Common myeloid progenitor, CD34-positive (primary cell): ENCODE measurements at regions not wholly inside any gene's neighbourhood (a gene's known extent, or its start where the extent isn't known, plus 50 kb on each side); places are given as distances from the start of the nearest gene placed in this dataset.

ENCODE experiments used
- CTCF ChIA-PET: fragments of 350-600 bp; sonication (Branson Sonifier 250); formaldehyde crosslinking; loops from one replicate; lab custom pipeline; 2021; ENCODE audit warnings: antibody characterized with exemption; lab: Charles Lee
- POLR2A ChIA-PET: fragments of 350-600 bp; sonication (Branson Sonifier 250); formaldehyde crosslinking; loops from one replicate; lab custom pipeline; 2021; ENCODE audit warnings: antibody characterized with exemption; lab: Charles Lee
- DNase-seq, 3 donors: peaks; one replicate each; pipeline versions ENCODE4 v3.0.0 to v3.0.0-alpha.2; 2013
- H3K27ac ChIP-seq, 2 experiments: 1 replicate in 1 of 2; 2 replicates in 1 of 2; pipeline ENCODE4 v1.7.0; 2013; ENCODE audit warnings: inconsistent platforms in 2 of 2, low read length in 2 of 2, mild to moderate bottlenecking in 2 of 2, low read depth in 1 of 2, moderate library complexity in 1 of 2; ENCODE audit not compliant: severe bottlenecking in 2 of 2, insufficient read depth in 1 of 2, poor library complexity in 1 of 2
- H3K27me3 ChIP-seq, 5 experiments: replicated peaks in 2 of 5; 1 replicate in 3 of 5; 2 replicates in 2 of 5; pipeline versions ENCODE4 v1.6.1 to v1.7.0; 2013; ENCODE audit warnings: low read length in 4 of 5, mild to moderate bottlenecking in 2 of 5, moderate library complexity in 2 of 5, inconsistent platforms in 1 of 5; ENCODE audit not compliant: insufficient read depth in 5 of 5, control insufficient read depth in 4 of 5
- H3K36me3 ChIP-seq, 4 experiments: 1 replicate in 2 of 4; 2 replicates in 2 of 4; pipeline versions ENCODE4 v1.6.1 to v1.7.0; 2013; ENCODE audit warnings: low read length in 3 of 4, control low read depth in 1 of 4, mild to moderate bottlenecking in 1 of 4; ENCODE audit not compliant: control insufficient read depth in 4 of 4, insufficient read depth in 4 of 4
- H3K4me1 ChIP-seq, 4 experiments: 1 replicate in 3 of 4; 2 replicates in 1 of 4; pipeline versions ENCODE4 v1.6.1 to v1.7.1; 2013; ENCODE audit warnings: low read length in 3 of 4, mild to moderate bottlenecking in 3 of 4, control low read depth in 1 of 4, inconsistent platforms in 1 of 4, moderate library complexity in 1 of 4; ENCODE audit not compliant: control insufficient read depth in 4 of 4, insufficient read depth in 4 of 4; ENCODE audit errors: control extremely low read depth in 1 of 4
- H3K4me3 ChIP-seq, 7 experiments: 1 replicate in 4 of 7; 2 replicates in 3 of 7; pipeline versions ENCODE4 v1.5.1 to v1.7.0; 2013; ENCODE audit warnings: mild to moderate bottlenecking in 7 of 7, low read length in 6 of 7, moderate library complexity in 6 of 7, inconsistent platforms in 2 of 7, low read depth in 2 of 7, control low read depth in 1 of 7; ENCODE audit not compliant: insufficient read depth in 4 of 7, control insufficient read depth in 1 of 7; ENCODE audit errors: extremely low read depth in 1 of 7
- H3K9me3 ChIP-seq, 5 experiments: 1 replicate in 4 of 5; 2 replicates in 1 of 5; pipeline versions ENCODE4 v1.6.1 to v1.7.1; 2013; ENCODE audit warnings: low read length in 4 of 5, mild to moderate bottlenecking in 2 of 5, inconsistent platforms in 1 of 5, low read depth in 1 of 5, moderate library complexity in 1 of 5; ENCODE audit not compliant: control insufficient read depth in 4 of 5, insufficient read depth in 2 of 5; ENCODE audit errors: control extremely low read depth in 1 of 5
- WGBS: methylation state at CpG from one replicate; pipeline ENCODE4 v1.1.5; 2013; ENCODE audit not compliant: insufficient coverage; 5-methylcytosine and 5-hydroxymethylcytosine counted together

GRCh38 chr2:41932241-41933045, 115.4 kb upstream of the PKDCC start:
- ChIA-PET CTCF (no interaction called here), POLR2A (no interaction called here)
- H3K9me3 ChIP-seq, result no peaks in the 10 kb centered on the region
- no peaks in the 10 kb centered on the region for H3K36me3 ChIP-seq
- H3K27me3 ChIP-seq, result peaks cover 0 to 7% (median 0%) of the 10 kb centered on the region in 5 experiments
- H3K27ac ChIP-seq, result no peak overlapping the region
- no peaks in the 10 kb centered on the region for H3K4me1 ChIP-seq
- H3K4me3 ChIP-seq, result no peak overlapping the region
- DNase-seq, result no peak
- WGBS, result 92% methylated on average over 9 of the region's 17 CpGs

- no peak overlapping the region for H3K4me3 ChIP-seq
- no peak overlapping the region for H3K27ac ChIP-seq
- DNase-seq, result no peak
- WGBS, result 82% methylated on average over 3 of the region's 3 CpGs
- no peaks in the 10 kb centered on the region for H3K36me3 ChIP-seq
- CTCF ChIA-PET, result no interaction called here
- H3K4me1 ChIP-seq, result no peaks in the 10 kb centered on the region
- no peaks in the 10 kb centered on the region for H3K9me3 ChIP-seq
- H3K27me3 ChIP-seq, result peaks cover 0 to 7% (median 0%) of the 10 kb centered on the region in 5 experiments
- POLR2A ChIA-PET, result no interaction called here
Observed at GRCh38 chr2:41933046-41933420, 114.8 kb upstream of the PKDCC start.

- POLR2A ChIA-PET, result no interaction called here
- Histone ChIP-seq H3K36me3 (no peaks in the 10 kb centered on the region), H3K27me3 (peaks cover 0 to 7% (median 0%) of the 10 kb centered on the region in 5 experiments), H3K4me3 (no peak overlapping the region), H3K4me1 (no peaks in the 10 kb centered on the region), H3K9me3 (no peaks in the 10 kb centered on the region), H3K27ac (no peak overlapping the region)
- CTCF ChIA-PET, result no interaction called here
- no peak for DNase-seq
- whole genome bisulfite sequencing, result 85% methylated on average over 5 of the region's 8 CpGs
Observed at GRCh38 chr2:41933585-41934320, 114.1 kb upstream of the PKDCC start.

- no peak for DNase-seq
- Histone ChIP-seq H3K27ac (no peak overlapping the region), H3K27me3 (peaks cover 0 to 7% (median 0%) of the 10 kb centered on the region in 5 experiments), H3K9me3 (no peaks in the 10 kb centered on the region), H3K4me3 (no peak overlapping the region), H3K4me1 (no peaks in the 10 kb centered on the region), H3K36me3 (no peaks in the 10 kb centered on the region)
- ChIA-PET CTCF (interaction anchor here (0.6 kb wide), 1 partner anchor 21 kb away, joined by 5 read pairs; no protein-coding TSS in a partner anchor), POLR2A (no interaction called here)
- 92% methylated on average over 6 of the region's 10 CpGs for WGBS
Observed at GRCh38 chr2:41934329-41934958, 113.4 kb upstream of the PKDCC start.

- ChIA-PET POLR2A (no interaction called here), CTCF (interaction anchor here (0.6 kb wide), 1 partner anchor 21 kb away, joined by 5 read pairs; no protein-coding TSS in a partner anchor)
- no peak overlapping the region for H3K4me3 ChIP-seq
- no peak overlapping the region for H3K27ac ChIP-seq
- no peaks in the 10 kb centered on the region for H3K9me3 ChIP-seq
- peaks cover 0 to 7% (median 0%) of the 10 kb centered on the region in 5 experiments for H3K27me3 ChIP-seq
- no peaks in the 10 kb centered on the region for H3K4me1 ChIP-seq
- no CpG with 5 or more reads among the region's 2 CpGs for WGBS
- H3K36me3 ChIP-seq, result no peaks in the 10 kb centered on the region
- no peak for DNase-seq
Observed at GRCh38 chr2:41935002-41935401, 112.8 kb upstream of the PKDCC start.

- ChIA-PET CTCF (no interaction called here), POLR2A (no interaction called here)
- Histone ChIP-seq H3K4me1 (no peaks in the 10 kb centered on the region), H3K27me3 (peaks cover 0 to 7% (median 0%) of the 10 kb centered on the region in 5 experiments), H3K36me3 (no peaks in the 10 kb centered on the region), H3K9me3 (no peaks in the 10 kb centered on the region), H3K4me3 (no peak overlapping the region), H3K27ac (no peak overlapping the region)
- 91% methylated on average over 2 of the region's 2 CpGs for WGBS
- no peak for DNase-seq
Observed at GRCh38 chr2:41935825-41936224, 112.0 kb upstream of the PKDCC start.
